ENCODE measurements at regions not wholly inside any gene's neighbourhood (a gene's known extent, or its start where the extent isn't known, plus 50 kb on each side); places are given as distances from the start of the nearest gene placed in this dataset.

DNA sequence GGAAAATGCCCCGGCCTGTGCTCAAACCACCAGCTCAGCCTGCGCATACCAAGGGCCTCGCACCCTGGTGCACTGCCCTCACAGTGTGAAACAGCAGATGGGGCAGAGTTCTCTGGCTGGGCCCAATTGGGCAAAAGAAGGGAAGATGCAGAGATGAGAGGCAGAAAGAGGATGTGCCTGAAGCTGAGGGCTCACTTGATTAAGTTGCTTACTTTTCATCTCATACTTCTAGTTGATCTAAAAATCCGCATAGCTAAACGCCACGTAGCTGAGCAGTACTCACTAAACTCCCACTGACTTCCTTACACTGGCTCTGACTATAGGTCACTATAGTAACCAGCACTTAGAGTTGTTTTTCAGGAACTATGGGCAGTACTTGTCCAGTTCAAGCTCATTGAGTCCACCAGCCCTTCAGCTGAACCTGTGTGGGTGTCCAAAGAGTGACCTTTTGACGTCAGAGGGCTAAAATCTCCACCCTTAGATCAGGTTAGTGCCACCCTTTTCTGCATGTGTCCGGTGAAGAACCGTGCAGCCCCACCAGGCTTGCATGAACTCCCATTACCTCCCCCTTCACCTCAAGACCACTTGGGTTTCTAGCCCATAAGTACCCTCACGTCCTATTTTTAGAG lies 215.2 kb downstream of the AUH start:
- Histone ChIP-seq H3K27ac (ENCODE audit: low read depth) (no peak overlapping the region), H3K4me3 (ENCODE audit: low read depth, low read length) (no peak overlapping the region), H3K4me1 (ENCODE audit: insufficient read depth) (no peaks in the 10 kb centered on the region), H3K36me3 (ENCODE audit: insufficient read depth) (no peaks in the 10 kb centered on the region)
- DNase-seq (ENCODE audit: extremely low spot score) = no peak
- WGBS = 89% methylated on average over 10 of the region's 10 CpGs

DNA sequence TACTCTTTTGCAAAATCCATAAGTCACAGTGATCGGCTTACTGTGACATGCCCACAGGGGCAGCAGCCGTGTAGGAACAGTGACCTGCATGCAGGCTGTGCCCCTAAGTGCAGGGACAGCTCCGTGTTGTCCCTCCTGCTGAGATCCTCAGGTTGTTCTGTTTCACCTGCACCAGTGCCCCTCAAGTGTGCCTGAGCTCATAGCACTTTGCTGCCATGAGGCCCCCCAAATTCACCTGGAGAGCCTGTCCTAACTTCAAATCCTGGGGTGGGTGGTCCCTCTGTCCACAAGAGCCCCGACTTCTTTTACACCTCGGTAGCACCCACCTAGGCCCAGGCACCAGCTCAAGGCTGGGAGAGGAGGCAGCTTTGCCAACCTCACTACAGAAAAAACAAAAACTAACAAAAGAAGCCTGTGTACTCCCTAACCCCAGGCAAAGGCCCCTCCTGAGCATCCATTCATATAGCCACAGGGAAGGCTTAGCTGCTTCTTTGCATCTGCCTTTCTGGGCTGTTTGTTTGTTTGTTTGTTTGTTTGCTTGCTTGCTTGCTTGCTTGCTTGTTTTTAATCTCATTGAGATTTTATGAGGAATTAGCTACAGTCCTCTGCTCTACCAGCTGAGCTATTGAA lies 214.5 kb downstream of the AUH start:
- Histone ChIP-seq H3K27ac (ENCODE audit: low read depth) (no peak overlapping the region), H3K4me3 (ENCODE audit: low read depth, low read length) (no peak overlapping the region), H3K4me1 (ENCODE audit: insufficient read depth) (no peaks in the 10 kb centered on the region), H3K36me3 (ENCODE audit: insufficient read depth) (no peaks in the 10 kb centered on the region)
- 87% methylated on average over 5 of the region's 5 CpGs for WGBS
- DNase-seq (ENCODE audit: extremely low spot score) = no peak

DNA sequence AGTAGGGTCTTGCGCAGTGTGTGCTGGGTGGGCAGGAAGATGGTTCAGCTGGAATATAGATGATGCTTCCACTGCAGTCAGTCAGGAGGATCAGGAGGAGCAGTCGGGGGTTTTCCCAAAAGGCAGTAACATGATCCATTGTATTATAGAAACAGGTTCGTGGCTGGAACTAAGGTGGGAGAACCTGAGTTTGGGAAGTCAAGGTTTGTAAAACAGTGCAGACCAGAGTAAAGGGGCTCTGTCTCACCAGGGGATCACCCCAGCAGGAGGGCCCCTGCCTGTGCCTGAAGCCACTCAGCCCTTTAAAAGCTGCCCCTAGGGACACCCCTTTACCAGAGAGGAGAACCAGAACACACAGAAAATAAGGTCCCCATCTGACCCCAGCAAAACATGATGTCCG lies 213.4 kb downstream of the AUH start:
- H3K36me3 ChIP-seq (ENCODE audit: insufficient read depth) = no peaks in the 10 kb centered on the region
- WGBS = 54% methylated on average over 4 of the region's 4 CpGs
- no peak overlapping the region for H3K27ac ChIP-seq (ENCODE audit: low read depth)
- DNase-seq (ENCODE audit: extremely low spot score) = no peak
- no peaks in the 10 kb centered on the region for H3K4me1 ChIP-seq (ENCODE audit: insufficient read depth)
- no peak overlapping the region for H3K4me3 ChIP-seq (ENCODE audit: low read depth, low read length)

DNA sequence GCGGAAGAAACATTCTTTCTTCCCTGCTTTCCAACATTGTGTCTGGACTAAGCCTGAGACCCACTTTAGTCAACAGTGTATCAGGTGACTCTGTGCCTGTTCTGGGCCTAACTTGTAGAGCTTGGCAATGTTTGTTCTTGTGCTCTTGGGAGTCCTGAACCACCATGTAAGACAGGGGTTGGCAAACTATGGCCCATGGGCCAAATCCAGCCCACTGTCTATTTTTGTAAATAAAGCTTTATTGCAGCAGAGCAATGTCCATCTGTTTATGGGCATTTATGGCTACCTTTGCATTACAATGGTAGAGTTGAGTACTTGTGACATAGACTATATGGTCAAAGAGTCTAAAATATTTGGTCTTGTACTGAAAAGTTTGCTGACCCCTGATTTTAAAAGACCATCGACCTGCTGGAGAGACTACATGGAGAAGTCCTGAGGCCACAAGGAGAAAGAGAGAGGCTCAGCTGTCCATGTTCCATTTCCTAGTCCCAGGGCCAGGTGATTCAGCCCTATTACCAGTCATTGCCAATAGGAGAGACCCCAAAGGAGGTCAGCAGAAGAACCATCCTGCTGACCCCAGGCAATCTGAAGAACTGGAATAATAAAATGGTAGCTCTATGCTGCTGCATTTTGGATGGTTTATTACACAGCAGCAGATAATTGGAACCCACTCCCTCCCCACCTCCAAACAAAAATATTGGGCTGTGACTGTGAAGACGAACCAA lies 211.3 kb downstream of the AUH start:
- no peak overlapping the region for H3K4me3 ChIP-seq (ENCODE audit: low read depth, low read length)
- no peak for DNase-seq (ENCODE audit: extremely low spot score)
- no peak overlapping the region for H3K27ac ChIP-seq (ENCODE audit: low read depth)
- H3K4me1 ChIP-seq (ENCODE audit: insufficient read depth) = no peaks in the 10 kb centered on the region
- WGBS = 89% methylated on average over 3 of the region's 3 CpGs
- H3K36me3 ChIP-seq (ENCODE audit: insufficient read depth) = no peaks in the 10 kb centered on the region

DNA sequence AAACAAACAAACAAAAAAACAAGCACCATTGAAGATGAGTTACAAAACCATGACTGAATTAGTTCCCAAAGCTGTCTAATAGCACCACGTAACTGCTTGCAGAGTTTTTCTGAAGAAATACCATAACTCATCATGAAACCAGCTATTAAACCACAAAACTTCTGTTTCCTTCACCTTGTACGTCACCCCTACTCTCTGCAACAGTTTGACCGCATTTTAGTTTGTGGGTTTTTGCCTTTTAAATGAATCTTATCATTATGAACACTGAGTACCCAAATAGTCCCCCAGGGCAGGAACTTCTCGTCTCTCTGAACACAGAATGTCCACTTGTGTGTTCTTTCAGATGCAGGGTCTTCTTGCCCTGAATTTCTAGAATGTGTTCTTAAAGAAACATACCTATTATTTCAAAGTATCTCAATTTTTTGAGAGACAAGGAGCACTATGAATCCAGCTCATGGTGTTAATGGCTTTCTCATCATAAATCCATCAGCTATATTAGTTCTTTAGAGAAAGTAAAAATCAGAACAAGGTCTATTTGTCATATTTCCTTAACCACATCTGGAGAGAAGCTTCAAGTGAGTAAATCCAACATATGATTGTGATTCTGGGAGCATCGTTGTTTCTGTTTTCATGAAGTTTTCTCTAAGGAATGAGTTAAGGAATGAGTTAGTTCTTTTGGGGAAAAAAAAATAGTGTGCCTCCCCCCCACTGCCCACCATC lies 210.6 kb downstream of the AUH start:
- no peak overlapping the region for H3K27ac ChIP-seq (ENCODE audit: low read depth)
- WGBS = 80% methylated on average over 5 of the region's 5 CpGs
- no peak overlapping the region for H3K4me3 ChIP-seq (ENCODE audit: low read depth, low read length)
- no peaks in the 10 kb centered on the region for H3K4me1 ChIP-seq (ENCODE audit: insufficient read depth)
- no peaks in the 10 kb centered on the region for H3K36me3 ChIP-seq (ENCODE audit: insufficient read depth)
- DNase-seq (ENCODE audit: extremely low spot score) = no peak

DNA sequence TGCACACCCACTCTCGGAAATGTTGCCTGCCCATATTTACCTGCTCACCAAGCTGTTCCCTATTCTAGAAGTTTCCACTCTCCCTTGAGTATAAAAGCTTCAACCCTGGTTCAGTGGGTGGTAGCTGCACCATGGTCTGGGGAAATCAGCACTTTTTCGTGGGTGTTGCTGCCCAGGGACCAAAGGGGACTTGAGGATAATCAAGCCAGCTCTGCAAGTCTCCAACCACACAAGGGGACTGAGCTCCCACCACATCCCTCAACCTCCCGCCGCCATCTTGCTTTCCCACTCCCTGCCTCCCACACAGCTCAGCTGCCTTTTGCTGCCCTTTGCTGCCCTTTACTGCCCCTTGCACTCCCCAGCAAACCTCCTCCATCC lies 210.0 kb downstream of the AUH start:
- no peak for DNase-seq (ENCODE audit: extremely low spot score)
- 88% methylated on average over 4 of the region's 4 CpGs for WGBS
- Histone ChIP-seq H3K4me3 (ENCODE audit: low read depth, low read length) (no peak overlapping the region), H3K36me3 (ENCODE audit: insufficient read depth) (no peaks in the 10 kb centered on the region), H3K4me1 (ENCODE audit: insufficient read depth) (no peaks in the 10 kb centered on the region), H3K27ac (ENCODE audit: low read depth) (no peak overlapping the region)

DNA sequence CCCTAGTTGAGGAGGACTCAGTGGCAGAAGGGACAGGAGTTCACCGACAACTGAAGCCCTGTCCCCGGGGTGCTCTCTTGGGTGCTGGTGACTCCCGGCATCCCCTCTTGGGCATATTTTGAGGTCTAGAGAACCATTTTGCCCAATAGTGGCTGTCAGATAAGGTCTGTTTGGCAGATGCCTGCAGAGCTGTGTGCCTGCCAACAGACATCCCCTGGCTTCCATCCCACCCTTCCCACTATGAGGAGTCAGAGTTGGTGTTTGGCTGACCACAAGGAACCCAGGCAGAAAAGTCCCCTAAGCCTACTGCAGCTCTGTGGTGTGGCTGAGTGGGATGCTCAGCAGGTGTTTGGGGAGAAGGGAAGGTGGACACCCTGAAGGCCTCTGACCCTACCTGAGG lies 207.0 kb downstream of the AUH start:
- Histone ChIP-seq H3K36me3 (ENCODE audit: insufficient read depth) (no peaks in the 10 kb centered on the region), H3K4me3 (ENCODE audit: low read depth, low read length) (no peak overlapping the region), H3K4me1 (ENCODE audit: insufficient read depth) (no peaks in the 10 kb centered on the region), H3K27ac (ENCODE audit: low read depth) (no peak overlapping the region)
- 97% methylated on average over 3 of the region's 3 CpGs for WGBS
- DNase-seq (ENCODE audit: extremely low spot score) = no peak

DNA sequence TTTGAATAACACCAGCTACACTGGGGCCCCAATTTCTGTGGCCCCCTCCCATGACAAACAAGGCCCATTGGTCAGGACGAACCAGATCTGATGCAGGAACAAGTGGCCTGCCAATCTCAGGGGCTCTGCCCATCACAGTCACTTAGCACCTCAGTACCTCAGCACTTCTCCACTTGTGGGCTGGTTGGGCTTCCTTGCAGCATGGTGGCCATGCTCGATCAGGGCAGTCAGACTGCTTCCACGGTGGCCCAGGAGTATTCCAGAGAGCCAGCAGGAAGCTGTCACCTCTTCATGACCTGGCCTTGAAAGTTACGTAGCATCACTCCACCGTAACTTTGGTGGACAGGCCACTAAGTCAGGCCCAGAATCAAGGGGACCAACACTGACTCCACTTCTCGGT lies 206.5 kb downstream of the AUH start:
- Histone ChIP-seq H3K27ac (ENCODE audit: low read depth) (no peak overlapping the region), H3K36me3 (ENCODE audit: insufficient read depth) (no peaks in the 10 kb centered on the region), H3K4me1 (ENCODE audit: insufficient read depth) (no peaks in the 10 kb centered on the region), H3K4me3 (ENCODE audit: low read depth, low read length) (no peak overlapping the region)
- WGBS = 95% methylated on average over 6 of the region's 6 CpGs
- no peak for DNase-seq (ENCODE audit: extremely low spot score)

DNA sequence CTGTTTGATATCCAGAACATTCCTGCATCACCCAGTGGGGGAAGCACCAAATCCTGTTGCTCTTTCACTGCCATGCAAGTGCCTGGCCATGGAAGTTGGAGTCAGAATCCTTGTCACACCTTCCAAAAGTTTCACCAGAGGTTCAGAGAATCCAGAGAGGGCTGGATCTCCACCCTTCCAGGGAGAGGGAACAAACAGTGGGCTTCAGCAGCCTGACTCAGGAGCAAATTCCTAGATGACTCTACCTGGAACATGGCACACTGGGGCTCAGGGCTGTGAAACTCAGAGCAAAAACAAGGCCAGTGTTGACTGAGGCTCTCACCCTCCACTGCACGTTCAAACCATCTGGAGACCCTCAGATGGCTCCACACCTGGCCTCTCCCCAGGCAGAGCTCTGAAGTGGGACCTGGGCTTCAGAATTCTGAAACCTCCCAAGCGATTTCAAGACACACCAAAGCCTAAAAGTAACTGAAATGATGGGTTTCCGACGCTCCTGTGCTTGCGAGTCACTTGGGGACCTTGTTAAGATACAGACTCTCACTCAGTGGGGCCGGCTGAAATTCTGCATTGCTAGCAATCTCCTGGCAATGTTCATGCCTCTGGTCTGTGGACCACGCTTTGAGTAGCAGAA lies 205.9 kb downstream of the AUH start:
- Histone ChIP-seq H3K4me1 (ENCODE audit: insufficient read depth) (no peaks in the 10 kb centered on the region), H3K4me3 (ENCODE audit: low read depth, low read length) (no peak overlapping the region), H3K27ac (ENCODE audit: low read depth) (no peak overlapping the region), H3K36me3 (ENCODE audit: insufficient read depth) (no peaks in the 10 kb centered on the region)
- DNase-seq (ENCODE audit: extremely low spot score) = no peak
- 88% methylated on average over 7 of the region's 7 CpGs for WGBS

DNA sequence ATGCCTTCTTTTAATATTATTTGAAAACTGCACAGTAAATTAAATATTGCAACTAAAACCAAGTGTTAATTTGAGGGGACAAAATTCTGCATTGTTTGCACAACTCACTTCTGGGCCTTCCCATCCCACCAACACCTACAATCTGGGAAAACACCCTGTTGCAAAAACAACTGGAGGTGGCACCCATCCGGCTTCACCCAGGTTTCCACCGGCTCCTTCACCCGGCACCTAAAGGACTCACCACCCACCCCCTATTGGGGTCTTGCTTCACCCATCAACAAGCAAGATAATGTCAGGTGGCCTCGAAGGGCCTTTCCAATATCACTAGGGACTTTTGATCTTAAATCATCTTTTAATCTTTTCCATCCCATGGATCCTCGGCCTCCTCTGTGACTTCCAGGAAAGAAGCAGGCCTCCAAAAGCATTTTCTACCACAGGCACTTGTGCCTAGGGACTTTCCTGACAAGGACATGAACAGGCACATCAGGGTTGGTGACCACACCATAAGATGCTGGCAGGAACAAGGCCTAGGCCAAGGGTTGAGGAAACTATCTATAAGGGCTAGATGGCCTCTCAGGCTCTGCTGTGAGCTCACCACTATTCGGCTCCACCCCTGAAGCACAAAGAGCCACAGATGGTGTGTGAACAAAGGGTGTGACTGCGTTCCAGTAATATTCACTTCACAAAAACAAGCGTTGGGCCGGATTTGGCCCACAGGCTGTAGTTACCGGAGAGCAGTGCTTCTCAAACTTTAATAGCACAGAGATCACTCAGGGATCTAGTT lies 205.1 kb downstream of the AUH start:
- H3K4me3 ChIP-seq (ENCODE audit: low read depth, low read length) = no peak overlapping the region
- no peaks in the 10 kb centered on the region for H3K36me3 ChIP-seq (ENCODE audit: insufficient read depth)
- no peaks in the 10 kb centered on the region for H3K4me1 ChIP-seq (ENCODE audit: insufficient read depth)
- 76% methylated on average over 10 of the region's 10 CpGs for WGBS
- no peak for DNase-seq (ENCODE audit: extremely low spot score)
- H3K27ac ChIP-seq (ENCODE audit: low read depth) = no peak overlapping the region

DNA sequence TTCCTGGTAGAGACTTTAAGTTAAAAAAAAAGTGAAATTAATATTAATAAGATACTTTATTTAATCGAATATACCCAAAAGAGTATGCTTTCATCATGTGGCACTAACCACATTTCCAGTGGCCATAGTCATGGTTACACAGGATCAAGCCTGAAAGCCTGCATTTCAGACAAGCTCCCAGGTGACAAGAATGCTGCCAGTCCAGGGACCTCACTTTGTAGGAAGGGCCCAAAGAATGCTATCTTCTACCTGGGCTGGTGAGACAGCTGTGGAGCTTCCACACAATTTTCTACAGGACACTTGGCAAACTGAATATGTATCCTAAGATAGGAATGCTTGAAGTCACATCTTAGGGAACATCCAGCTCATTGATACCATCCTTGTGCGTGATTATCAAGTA lies 203.8 kb downstream of the AUH start:
- Histone ChIP-seq H3K4me1 (ENCODE audit: insufficient read depth) (no peaks in the 10 kb centered on the region), H3K27ac (ENCODE audit: low read depth) (no peak overlapping the region), H3K4me3 (ENCODE audit: low read depth, low read length) (no peak overlapping the region), H3K36me3 (ENCODE audit: insufficient read depth) (no peaks in the 10 kb centered on the region)
- 92% methylated on average over 2 of the region's 2 CpGs for WGBS
- DNase-seq (ENCODE audit: extremely low spot score) = no peak

DNA sequence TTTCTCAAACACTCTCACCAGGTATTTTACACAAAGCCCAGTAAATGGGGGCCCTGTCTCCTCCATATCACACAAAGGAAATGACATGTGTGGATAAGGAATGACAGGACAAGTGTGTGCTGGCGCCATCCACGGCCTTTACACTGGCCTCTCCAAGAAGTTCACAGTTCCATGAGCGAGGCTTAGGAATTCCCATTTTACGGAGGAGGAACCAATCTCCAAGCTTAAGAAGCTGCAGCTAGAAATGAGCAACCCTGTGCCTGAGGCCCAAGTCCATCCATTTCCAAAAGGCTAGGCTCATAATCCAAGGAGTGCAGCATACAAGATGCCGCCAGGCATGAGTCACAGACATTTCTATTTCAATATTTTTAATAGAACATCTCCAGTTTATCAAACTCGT lies 203.4 kb downstream of the AUH start:
- WGBS = 91% methylated on average over 6 of the region's 6 CpGs
- no peak overlapping the region for H3K4me3 ChIP-seq (ENCODE audit: low read depth, low read length)
- H3K27ac ChIP-seq (ENCODE audit: low read depth) = no peak overlapping the region
- no peaks in the 10 kb centered on the region for H3K36me3 ChIP-seq (ENCODE audit: insufficient read depth)
- no peak for DNase-seq (ENCODE audit: extremely low spot score)
- H3K4me1 ChIP-seq (ENCODE audit: insufficient read depth) = no peaks in the 10 kb centered on the region

DNA sequence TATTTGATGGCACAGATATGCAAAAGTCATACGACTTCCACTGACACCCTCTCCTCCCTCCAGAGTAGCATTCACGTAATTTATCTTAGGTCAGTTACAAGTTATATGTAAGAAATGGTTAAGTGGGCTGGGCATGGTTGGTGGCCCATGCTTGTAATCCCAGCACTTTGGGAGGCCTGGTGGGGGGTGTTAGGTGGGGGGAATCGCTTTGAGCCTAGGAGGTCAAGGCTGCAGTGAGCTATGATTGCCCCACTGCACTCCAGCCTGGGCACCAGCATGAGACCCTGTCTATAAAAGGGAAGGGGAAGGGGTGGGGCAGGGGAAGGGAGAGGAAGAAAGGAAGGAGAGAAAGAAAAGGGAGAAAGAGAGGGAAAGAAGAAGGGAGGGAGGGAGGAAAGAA lies 202.8 kb downstream of the AUH start:
- WGBS = 84% methylated on average over 3 of the region's 3 CpGs
- Histone ChIP-seq H3K36me3 (ENCODE audit: insufficient read depth) (no peaks in the 10 kb centered on the region), H3K4me1 (ENCODE audit: insufficient read depth) (no peaks in the 10 kb centered on the region), H3K4me3 (ENCODE audit: low read depth, low read length) (no peak overlapping the region), H3K27ac (ENCODE audit: low read depth) (no peak overlapping the region)
- DNase-seq (ENCODE audit: extremely low spot score) = no peak

Data from urinary bladder (tissue), 3 donors.